DND-41 (cell line): ENCODE measurements at regions not wholly inside any gene's neighbourhood (a gene's known extent, or its start where the extent isn't known, plus 50 kb on each side); places are given as distances from the start of the nearest gene placed in this dataset.
A peak's percentile ranks its signal among the peaks of the same experiment; 100 is the strongest.

Experiments
- ATAC-seq: fragments of 200-7000 bp; cut with Tn5 transposase; 3 replicates; pipeline ENCODE4 v1.9.1; 2021; ENCODE audit warnings: low read depth; ENCODE audit not compliant: insufficient read depth
- DNase-seq: peaks from one replicate; pipeline ENCODE4 v3.0.0-alpha.2; 2020
- H2AFZ ChIP-seq: 2 replicates; pipeline ENCODE4 v1.6.0; 2012; ENCODE audit warnings: low read depth, low read length
- H3K27ac ChIP-seq: 2 replicates; pipeline ENCODE4 v1.5.1; 2012; ENCODE audit warnings: low read length, inconsistent platforms
- H3K27me3 ChIP-seq: fragments of 200-600 bp; sonication (generic); 2 replicates; pipeline ENCODE4 v1.6.0; 2012; ENCODE audit warnings: low read length, mild to moderate bottlenecking, inconsistent platforms; ENCODE audit not compliant: insufficient read depth, poor library complexity
- H3K36me3 ChIP-seq: 2 replicates; pipeline ENCODE4 v1.5.1; 2012; ENCODE audit warnings: low read length, inconsistent platforms; ENCODE audit not compliant: insufficient read depth
- H3K4me1 ChIP-seq: 2 replicates; pipeline ENCODE4 v1.5.1; 2012; ENCODE audit warnings: mild to moderate bottlenecking, low read length; ENCODE audit not compliant: insufficient read depth
- H3K4me2 ChIP-seq: 2 replicates; pipeline ENCODE4 v1.6.0; 2012; ENCODE audit warnings: mild to moderate bottlenecking, moderate library complexity, low read length, inconsistent platforms; ENCODE audit not compliant: insufficient read depth
- H3K4me3 ChIP-seq, 2 experiments: fragments of 200-600 bp in 1 of 2; shearing (Covaris generic) in 1 of 2; 2 replicates each; pipeline ENCODE4 v1.5.1; 2012 to 2016; ENCODE audit warnings: inconsistent platforms in 2 of 2, low read length in 2 of 2, mild to moderate bottlenecking in 2 of 2, low read depth in 1 of 2, moderate library complexity in 1 of 2
- H3K79me2 ChIP-seq: 2 replicates; pipeline ENCODE4 v1.6.0; 2012; ENCODE audit warnings: low read length, inconsistent platforms; ENCODE audit not compliant: insufficient read depth
- H3K9ac ChIP-seq: 2 replicates; pipeline ENCODE4 v1.6.0; 2012; ENCODE audit warnings: low read depth, mild to moderate bottlenecking, inconsistent platforms, low read length, moderate library complexity
- H3K9me3 ChIP-seq: 2 replicates; pipeline ENCODE4 v1.5.1; 2012; ENCODE audit warnings: low read length, moderate library complexity, mild to moderate bottlenecking, inconsistent platforms; ENCODE audit not compliant: insufficient read depth, severe bottlenecking
- H4K20me1 ChIP-seq: 2 replicates; pipeline ENCODE4 v1.6.0; 2012; ENCODE audit warnings: low read length; ENCODE audit not compliant: insufficient read depth
- EZH2 ChIP-seq: IDR thresholded peaks from 3 replicates; pipeline ENCODE4 v1.6.1; 2012; ENCODE audit warnings: borderline replicate concordance, low read depth, mild to moderate bottlenecking, moderate library complexity, low read length, inconsistent platforms; ENCODE audit not compliant: severe bottlenecking
- TF ChIP-seq, protein P1 (sequence below): IDR thresholded peaks from 2 replicates; pipeline ENCODE4 v1.5.1; 2012; ENCODE audit warnings: borderline replicate concordance, low read length, moderate library complexity, mild to moderate bottlenecking; ENCODE audit not compliant: poor library complexity, severe bottlenecking; ENCODE audit errors: extremely low read depth

DNA sequence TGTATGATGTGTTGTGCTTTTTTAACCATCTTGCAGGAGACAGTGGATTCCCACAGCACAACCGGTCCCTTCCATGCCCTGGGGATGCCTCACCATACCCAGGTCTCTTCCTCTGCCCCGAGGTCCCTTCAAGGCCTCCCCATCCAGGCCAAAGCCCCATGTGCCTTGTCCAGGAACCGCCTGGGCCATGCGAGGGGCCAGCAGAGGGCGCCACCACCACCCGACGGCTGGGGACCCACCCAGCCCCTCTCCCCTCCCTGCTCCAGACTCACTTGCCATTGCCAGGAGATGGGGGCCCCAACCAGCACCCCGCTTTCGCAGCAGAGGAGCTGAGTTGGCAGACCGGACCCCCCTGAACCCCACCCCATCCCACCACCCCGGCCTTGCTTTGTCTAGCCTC is 485.5 kb downstream of the TRAM1L1 start:
- Histone ChIP-seq H3K4me1 (no peaks in the 10 kb centered on the region), H3K4me3 (no peak overlapping the region), H3K79me2 (no peaks in the 10 kb centered on the region), H3K4me2 (no peak overlapping the region), H2AFZ (no peak overlapping the region), H3K27me3 (no peaks in the 10 kb centered on the region), H3K9ac (no peak overlapping the region), H3K36me3 (no peaks in the 10 kb centered on the region), H3K27ac (no peak overlapping the region), H3K9me3 (no peaks in the 10 kb centered on the region), H4K20me1 (no peaks in the 10 kb centered on the region)
- DNase-seq (peak; percentile 12), ATAC-seq (peak; percentile 61)
- TF ChIP-seq, protein P1, sequence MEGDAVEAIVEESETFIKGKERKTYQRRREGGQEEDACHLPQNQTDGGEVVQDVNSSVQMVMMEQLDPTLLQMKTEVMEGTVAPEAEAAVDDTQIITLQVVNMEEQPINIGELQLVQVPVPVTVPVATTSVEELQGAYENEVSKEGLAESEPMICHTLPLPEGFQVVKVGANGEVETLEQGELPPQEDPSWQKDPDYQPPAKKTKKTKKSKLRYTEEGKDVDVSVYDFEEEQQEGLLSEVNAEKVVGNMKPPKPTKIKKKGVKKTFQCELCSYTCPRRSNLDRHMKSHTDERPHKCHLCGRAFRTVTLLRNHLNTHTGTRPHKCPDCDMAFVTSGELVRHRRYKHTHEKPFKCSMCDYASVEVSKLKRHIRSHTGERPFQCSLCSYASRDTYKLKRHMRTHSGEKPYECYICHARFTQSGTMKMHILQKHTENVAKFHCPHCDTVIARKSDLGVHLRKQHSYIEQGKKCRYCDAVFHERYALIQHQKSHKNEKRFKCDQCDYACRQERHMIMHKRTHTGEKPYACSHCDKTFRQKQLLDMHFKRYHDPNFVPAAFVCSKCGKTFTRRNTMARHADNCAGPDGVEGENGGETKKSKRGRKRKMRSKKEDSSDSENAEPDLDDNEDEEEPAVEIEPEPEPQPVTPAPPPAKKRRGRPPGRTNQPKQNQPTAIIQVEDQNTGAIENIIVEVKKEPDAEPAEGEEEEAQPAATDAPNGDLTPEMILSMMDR = peak; percentile 43
- no peak for TF ChIP-seq EZH2

DNA sequence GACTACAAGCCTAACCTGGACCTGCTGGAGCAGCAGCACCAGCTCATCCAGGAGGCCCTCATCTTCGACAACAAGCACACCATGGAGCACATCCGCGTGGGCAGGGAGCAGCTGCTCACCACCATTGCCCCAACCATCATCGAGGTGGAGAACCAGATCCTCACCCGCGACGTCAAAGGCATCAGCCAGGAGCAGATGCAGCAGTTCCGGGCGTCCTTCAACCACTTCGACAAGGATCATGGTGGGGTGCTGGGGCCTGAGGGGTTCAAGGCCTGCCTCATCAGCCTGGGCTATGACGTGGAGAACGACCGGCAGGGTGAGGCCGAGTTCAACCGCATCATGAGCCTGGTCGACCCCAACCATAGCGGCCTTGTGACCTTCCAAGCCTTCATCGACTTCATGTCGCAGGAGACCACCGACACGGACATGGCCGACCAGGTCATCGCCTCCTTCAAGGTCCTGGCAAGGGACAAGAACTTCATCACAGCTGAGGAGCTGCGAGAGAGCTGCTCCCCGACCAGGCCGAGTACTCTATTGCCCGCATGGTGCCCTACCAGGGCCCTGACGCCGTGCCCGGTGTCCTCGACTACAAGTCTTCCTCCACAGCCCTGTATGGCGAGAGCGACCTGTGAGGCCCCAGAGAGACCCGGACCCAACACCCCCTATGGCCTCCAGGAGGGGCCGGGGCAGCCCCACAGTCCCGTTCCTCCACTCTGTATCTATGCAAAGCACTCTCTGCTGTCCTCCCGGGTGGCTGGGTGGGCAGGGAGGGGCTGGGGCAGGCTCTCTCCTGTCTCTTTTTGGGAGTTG is 486.2 kb downstream of the TRAM1L1 start:
- Histone ChIP-seq H3K4me1 (no peaks in the 10 kb centered on the region), H3K36me3 (no peaks in the 10 kb centered on the region), H3K9me3 (no peaks in the 10 kb centered on the region), H3K27me3 (no peaks in the 10 kb centered on the region), H2AFZ (no peak overlapping the region), H3K27ac (no peak overlapping the region), H3K4me3 (no peak overlapping the region), H3K4me2 (no peak overlapping the region), H3K9ac (no peak overlapping the region), H3K79me2 (no peaks in the 10 kb centered on the region), H4K20me1 (no peaks in the 10 kb centered on the region)
- TF ChIP-seq, protein P1 = no peak
- no peak for TF ChIP-seq EZH2
- ATAC-seq (no peak), DNase-seq (no peak)

DNA sequence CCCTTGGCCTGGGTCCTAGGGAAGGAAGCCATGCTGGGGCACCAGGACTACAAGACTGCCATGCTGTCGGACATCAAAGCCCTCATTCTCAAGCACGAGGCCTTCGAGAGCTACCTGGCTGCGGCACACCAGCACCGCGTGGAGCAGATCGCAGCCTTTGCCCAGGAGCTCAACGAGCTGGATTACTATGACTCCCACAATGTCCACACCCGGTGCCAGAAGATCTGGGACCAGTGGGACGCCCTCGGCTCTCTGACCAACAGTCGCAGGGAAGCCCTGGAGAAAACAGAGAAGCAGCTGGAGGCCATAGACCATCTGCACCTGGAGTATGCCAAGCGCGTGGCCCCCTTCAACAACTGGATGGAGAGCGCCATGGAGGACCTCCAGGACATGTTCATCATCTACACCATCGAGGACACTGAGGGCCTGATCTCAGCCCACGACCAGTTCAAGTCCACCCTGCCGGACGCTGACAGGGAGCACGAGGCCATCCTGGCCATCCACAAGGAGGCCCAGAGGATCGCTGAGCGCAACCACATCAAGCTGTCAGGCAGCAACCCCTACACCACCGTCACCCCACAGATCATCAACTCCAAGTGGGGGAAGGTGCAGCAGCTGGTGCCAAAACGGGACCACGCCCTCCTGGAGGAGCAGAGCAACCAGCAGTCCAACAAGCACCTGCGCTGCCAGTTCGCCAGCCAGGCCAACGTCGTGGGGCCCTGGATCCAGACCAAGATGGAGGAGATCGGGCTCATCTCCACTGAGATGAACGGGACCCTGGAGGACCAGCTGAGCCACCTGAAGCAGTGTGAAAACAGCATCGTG is 487.0 kb downstream of the TRAM1L1 start:
- no peak overlapping the region for H3K4me2 ChIP-seq
- H3K4me3 ChIP-seq = no peak overlapping the region
- no peak overlapping the region for H3K27ac ChIP-seq
- DNase-seq = no peak
- no peaks in the 10 kb centered on the region for H3K4me1 ChIP-seq
- H3K27me3 ChIP-seq = no peaks in the 10 kb centered on the region
- no peaks in the 10 kb centered on the region for H4K20me1 ChIP-seq
- no peak overlapping the region for H3K9ac ChIP-seq
- no peak for ATAC-seq
- H2AFZ ChIP-seq = no peak overlapping the region
- no peaks in the 10 kb centered on the region for H3K79me2 ChIP-seq
- no peak for TF ChIP-seq EZH2
- TF ChIP-seq, protein P1 = no peak
- no peaks in the 10 kb centered on the region for H3K36me3 ChIP-seq
- H3K9me3 ChIP-seq = no peaks in the 10 kb centered on the region
